WTC11 (cell line): ENCODE measurements at regions not wholly inside any gene's neighbourhood (a gene's known extent, or its start where the extent isn't known, plus 50 kb on each side); places are given as distances from the start of the nearest gene placed in this dataset.

Source experiments
- ATAC-seq: fragments of 200-7000 bp; cut with Tn5 transposase; 2 replicates; pipeline ENCODE4 v1.10.0; 2021; ENCODE audit warnings: mild to moderate bottlenecking, moderate library complexity
- CTCF ChIA-PET: fragments of 300-600 bp; sonication (Branson Sonifier 250); formaldehyde crosslinking; loops from one replicate; lab custom pipeline; 2021; ENCODE audit warnings: antibody characterized with exemption; lab: Charles Lee
- POLR2A ChIA-PET: fragments of 350-600 bp; sonication (Branson Sonifier 250); formaldehyde crosslinking; loops from one replicate; lab custom pipeline; 2021; ENCODE audit warnings: antibody characterized with exemption; lab: Charles Lee
- DNase-seq: peaks from one replicate; pipeline ENCODE4 v3.0.0; 2021; ENCODE audit warnings: low spot score
- H3K27ac Mint-ChIP-seq: 2 replicates; pipeline ENCODE4 v1.8.0; 2021; ENCODE audit warnings: mixed read lengths
- H3K27me3 Mint-ChIP-seq: 2 replicates; pipeline ENCODE4 v1.8.0; 2021; ENCODE audit warnings: low read depth, mild to moderate bottlenecking, moderate library complexity, mixed read lengths
- H3K36me3 Mint-ChIP-seq: 2 replicates; pipeline ENCODE4 v1.8.0; 2021; ENCODE audit warnings: mixed read lengths
- H3K4me1 Mint-ChIP-seq: 2 replicates; pipeline ENCODE4 v1.8.0; 2022; ENCODE audit warnings: mixed read lengths
- H3K4me3 Mint-ChIP-seq: 2 replicates; pipeline ENCODE4 v1.8.0; 2021; ENCODE audit warnings: mild to moderate bottlenecking, moderate library complexity, mixed read lengths
- H3K9me3 Mint-ChIP-seq: 2 replicates; pipeline ENCODE4 v1.8.0; 2021; ENCODE audit warnings: mixed read lengths
- AR ChIP-seq: fragments of 250-450 bp; sonication (Bioruptor Pico); IDR thresholded peaks from 2 replicates; pipeline ENCODE4 v1.9.0; 2021; ENCODE audit warnings: mild to moderate bottlenecking
- ATF1 ChIP-seq: sonication (generic); formaldehyde crosslinking; IDR thresholded peaks from 2 replicates; pipeline ENCODE4 v1.8.1; 2023; ENCODE audit warnings: mild to moderate bottlenecking, moderate library complexity, missing genetic modification reagents
- ELF4 ChIP-seq: sonication (generic); formaldehyde crosslinking; IDR thresholded peaks from 2 replicates; pipeline ENCODE4 v1.8.1; 2022; ENCODE audit warnings: low read depth, mild to moderate bottlenecking, moderate library complexity, missing genetic modification reagents
- ETV6 ChIP-seq: sonication (generic); formaldehyde crosslinking; IDR thresholded peaks from 2 replicates; pipeline ENCODE4 v1.8.1; 2022; ENCODE audit warnings: mild to moderate bottlenecking, missing genetic modification reagents
- IRF2 ChIP-seq: sonication (generic); formaldehyde crosslinking; IDR thresholded peaks from 2 replicates; pipeline ENCODE4 v1.8.0; 2022; ENCODE audit warnings: low read depth, missing genetic modification reagents, borderline replicate concordance
- JAZF1 ChIP-seq: fragments of 250-450 bp; sonication (Bioruptor Pico); IDR thresholded peaks from 2 replicates; pipeline ENCODE4 v1.9.0; 2021; ENCODE audit warnings: moderate library complexity, mild to moderate bottlenecking, inconsistent platforms
- MXD4 ChIP-seq: fragments of 250-450 bp; sonication (Bioruptor Pico); IDR thresholded peaks from 2 replicates; pipeline ENCODE4 v1.8.0; 2021; ENCODE audit warnings: mild to moderate bottlenecking, moderate library complexity, borderline replicate concordance
- MYBL2 ChIP-seq: sonication (generic); formaldehyde crosslinking; IDR thresholded peaks from 2 replicates; pipeline ENCODE4 v1.8.1; 2023; ENCODE audit warnings: mild to moderate bottlenecking, moderate library complexity, missing genetic modification reagents
- NR2C2 ChIP-seq: sonication (generic); formaldehyde crosslinking; IDR thresholded peaks from 2 replicates; pipeline ENCODE4 v1.8.0; 2022; ENCODE audit warnings: mild to moderate bottlenecking, missing genetic modification reagents
- PREB ChIP-seq: sonication (generic); formaldehyde crosslinking; IDR thresholded peaks from 2 replicates; pipeline ENCODE4 v1.8.1; 2022; ENCODE audit warnings: mild to moderate bottlenecking, missing genetic modification reagents, moderate library complexity, borderline replicate concordance
- RELA ChIP-seq: sonication (generic); formaldehyde crosslinking; IDR thresholded peaks from 2 replicates; pipeline ENCODE4 v1.8.1; 2022; ENCODE audit warnings: missing genetic modification reagents, mild to moderate bottlenecking, borderline replicate concordance
- RORB ChIP-seq: fragments of 250-450 bp; sonication (Bioruptor Pico); IDR thresholded peaks from 2 replicates; pipeline ENCODE4 v1.9.0; 2021; ENCODE audit warnings: mild to moderate bottlenecking
- SOX15 ChIP-seq: fragments of 250-450 bp; sonication (Bioruptor Pico); IDR thresholded peaks from 2 replicates; pipeline ENCODE4 v1.9.0; 2021; ENCODE audit warnings: mild to moderate bottlenecking
- TCF7 ChIP-seq: sonication (generic); formaldehyde crosslinking; IDR thresholded peaks from 2 replicates; pipeline ENCODE4 v1.8.0; 2022; ENCODE audit warnings: mild to moderate bottlenecking, low read depth, missing genetic modification reagents, moderate library complexity
- TEAD1 ChIP-seq: sonication (generic); formaldehyde crosslinking; IDR thresholded peaks from 2 replicates; pipeline ENCODE4 v1.8.0; 2022; ENCODE audit warnings: mild to moderate bottlenecking, missing genetic modification reagents
- TEAD4 ChIP-seq: sonication (generic); formaldehyde crosslinking; IDR thresholded peaks from 2 replicates; pipeline ENCODE4 v1.8.0; 2022; ENCODE audit warnings: mild to moderate bottlenecking, missing genetic modification reagents
- USF1 ChIP-seq: sonication (generic); formaldehyde crosslinking; IDR thresholded peaks from 2 replicates; pipeline ENCODE4 v1.8.0; 2022; ENCODE audit warnings: mild to moderate bottlenecking, missing genetic modification reagents
- ZNF263 ChIP-seq: sonication (generic); formaldehyde crosslinking; IDR thresholded peaks from 2 replicates; pipeline ENCODE4 v1.8.1; 2022; ENCODE audit warnings: low read depth, mild to moderate bottlenecking, moderate library complexity, missing genetic modification reagents
- ZNF396 ChIP-seq: fragments of 250-450 bp; sonication (Bioruptor Pico); IDR thresholded peaks from 2 replicates; pipeline ENCODE4 v1.8.0; 2021; ENCODE audit warnings: mild to moderate bottlenecking, moderate library complexity, borderline replicate concordance
- TF ChIP-seq, protein P1 (sequence below): sonication (generic); formaldehyde crosslinking; IDR thresholded peaks from 2 replicates; pipeline ENCODE4 v1.8.1; 2022; ENCODE audit warnings: mild to moderate bottlenecking, moderate library complexity, missing genetic modification reagents
- TF ChIP-seq, protein P2 (sequence below): sonication (generic); formaldehyde crosslinking; IDR thresholded peaks from 2 replicates; pipeline ENCODE4 v1.8.0; 2023; ENCODE audit warnings: mild to moderate bottlenecking, missing genetic modification reagents
- TF ChIP-seq, protein P3 (sequence below): sonication (generic); formaldehyde crosslinking; IDR thresholded peaks from 2 replicates; pipeline ENCODE4 v1.8.0; 2022; ENCODE audit warnings: mild to moderate bottlenecking, missing genetic modification reagents
- TF ChIP-seq, protein P4 (sequence below): sonication (generic); formaldehyde crosslinking; IDR thresholded peaks from 2 replicates; pipeline ENCODE4 v1.8.0; 2023; ENCODE audit warnings: missing genetic modification reagents, mild to moderate bottlenecking, borderline replicate concordance

- Mint-ChIP-seq H3K9me3 (no peaks in the 10 kb centered on the region), H3K27ac (no peak overlapping the region), H3K4me1 (peaks cover 36% of the 10 kb centered on the region), H3K4me3 (no peak overlapping the region), H3K36me3 (no peaks in the 10 kb centered on the region), H3K27me3 (peaks cover 7% of the 10 kb centered on the region)
- ChIA-PET CTCF (no interaction called here), POLR2A (no interaction called here)
- TF ChIP-seq TCF7 (CRISPR knock-in tag), result no peak
- TF ChIP-seq IRF2 (CRISPR knock-in tag), result no peak
- no peak for TF ChIP-seq RORB
- TF ChIP-seq USF1 (CRISPR knock-in tag), result no peak
- TF ChIP-seq TEAD1 (CRISPR knock-in tag), result no peak
- TF ChIP-seq ZNF263 (CRISPR knock-in tag), result no peak
- TF ChIP-seq ZNF396 (CRISPR knock-in tag), result no peak
- TF ChIP-seq, protein P1, sequence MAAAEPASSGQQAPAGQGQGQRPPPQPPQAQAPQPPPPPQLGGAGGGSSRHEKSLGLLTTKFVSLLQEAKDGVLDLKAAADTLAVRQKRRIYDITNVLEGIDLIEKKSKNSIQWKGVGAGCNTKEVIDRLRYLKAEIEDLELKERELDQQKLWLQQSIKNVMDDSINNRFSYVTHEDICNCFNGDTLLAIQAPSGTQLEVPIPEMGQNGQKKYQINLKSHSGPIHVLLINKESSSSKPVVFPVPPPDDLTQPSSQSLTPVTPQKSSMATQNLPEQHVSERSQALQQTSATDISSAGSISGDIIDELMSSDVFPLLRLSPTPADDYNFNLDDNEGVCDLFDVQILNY (CRISPR knock-in tag), result no peak
- TF ChIP-seq JAZF1, result no peak
- no peak for TF ChIP-seq TEAD4 (CRISPR knock-in tag)
- DNase-seq (no peak), ATAC-seq (no peak)
These were observed 351.9 kb upstream of the FAT1 start for GRCh38 chr4:187075514-187075913.

DNA sequence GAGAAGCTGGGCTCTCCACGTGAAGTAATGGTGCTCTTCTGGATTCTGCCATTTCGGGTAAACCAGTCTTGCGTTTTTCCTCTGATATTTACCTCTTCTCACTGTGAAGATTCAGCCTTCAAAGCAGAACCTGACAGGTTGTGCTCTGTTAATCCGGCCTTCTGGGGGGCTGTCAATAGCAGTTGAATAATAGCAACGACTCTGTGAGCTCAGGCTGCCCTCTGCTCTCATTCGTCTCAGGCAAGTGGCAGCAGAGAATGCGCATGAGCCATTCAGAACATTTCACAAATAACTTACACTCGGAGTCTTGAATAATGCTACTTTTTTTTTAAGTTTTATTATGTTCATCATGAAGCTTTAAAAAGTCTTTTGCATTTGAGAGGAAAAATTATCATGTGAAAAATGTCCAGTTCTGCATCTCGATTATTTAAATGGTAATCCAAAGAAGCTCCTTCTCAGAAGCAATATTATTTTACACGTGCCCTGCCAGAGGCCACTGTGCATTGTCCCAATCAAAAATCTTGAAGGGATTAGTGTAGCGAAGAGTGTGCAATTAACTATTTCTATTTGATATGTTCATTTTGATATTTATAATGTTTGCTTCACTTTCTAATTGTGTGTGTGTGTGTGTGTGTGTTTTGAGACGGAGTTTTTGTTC lies 354.2 kb upstream of the FAT1 start:
- no peak for DNase-seq
- ATAC-seq, result peak; percentile 75
- H3K36me3 Mint-ChIP-seq, result no peaks in the 10 kb centered on the region
- ChIA-PET POLR2A (no interaction called here), CTCF (interaction anchor here (0.9 kb wide), 1 partner anchor 129 kb away, joined by 3 read pairs; no protein-coding TSS in a partner anchor)
- H3K27me3 Mint-ChIP-seq, result no peaks in the 10 kb centered on the region
- no peaks in the 10 kb centered on the region for H3K9me3 Mint-ChIP-seq
- H3K4me1 Mint-ChIP-seq, result peaks cover 15% of the 10 kb centered on the region
- H3K4me3 Mint-ChIP-seq, result no peak overlapping the region
- peak overlapping the region; percentile 72; the same call in 1 of the 2 replicates for H3K27ac Mint-ChIP-seq
- TF ChIP-seq, protein P2, sequence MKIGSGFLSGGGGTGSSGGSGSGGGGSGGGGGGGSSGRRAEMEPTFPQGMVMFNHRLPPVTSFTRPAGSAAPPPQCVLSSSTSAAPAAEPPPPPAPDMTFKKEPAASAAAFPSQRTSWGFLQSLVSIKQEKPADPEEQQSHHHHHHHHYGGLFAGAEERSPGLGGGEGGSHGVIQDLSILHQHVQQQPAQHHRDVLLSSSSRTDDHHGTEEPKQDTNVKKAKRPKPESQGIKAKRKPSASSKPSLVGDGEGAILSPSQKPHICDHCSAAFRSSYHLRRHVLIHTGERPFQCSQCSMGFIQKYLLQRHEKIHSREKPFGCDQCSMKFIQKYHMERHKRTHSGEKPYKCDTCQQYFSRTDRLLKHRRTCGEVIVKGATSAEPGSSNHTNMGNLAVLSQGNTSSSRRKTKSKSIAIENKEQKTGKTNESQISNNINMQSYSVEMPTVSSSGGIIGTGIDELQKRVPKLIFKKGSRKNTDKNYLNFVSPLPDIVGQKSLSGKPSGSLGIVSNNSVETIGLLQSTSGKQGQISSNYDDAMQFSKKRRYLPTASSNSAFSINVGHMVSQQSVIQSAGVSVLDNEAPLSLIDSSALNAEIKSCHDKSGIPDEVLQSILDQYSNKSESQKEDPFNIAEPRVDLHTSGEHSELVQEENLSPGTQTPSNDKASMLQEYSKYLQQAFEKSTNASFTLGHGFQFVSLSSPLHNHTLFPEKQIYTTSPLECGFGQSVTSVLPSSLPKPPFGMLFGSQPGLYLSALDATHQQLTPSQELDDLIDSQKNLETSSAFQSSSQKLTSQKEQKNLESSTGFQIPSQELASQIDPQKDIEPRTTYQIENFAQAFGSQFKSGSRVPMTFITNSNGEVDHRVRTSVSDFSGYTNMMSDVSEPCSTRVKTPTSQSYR (CRISPR knock-in tag), result no peak
- TF ChIP-seq, protein P3, sequence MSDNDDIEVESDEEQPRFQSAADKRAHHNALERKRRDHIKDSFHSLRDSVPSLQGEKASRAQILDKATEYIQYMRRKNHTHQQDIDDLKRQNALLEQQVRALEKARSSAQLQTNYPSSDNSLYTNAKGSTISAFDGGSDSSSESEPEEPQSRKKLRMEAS (CRISPR knock-in tag), result no peak
- TF ChIP-seq ATF1 (CRISPR knock-in tag) (no peak), ELF4 (CRISPR knock-in tag) (no peak), SOX15 (CRISPR knock-in tag) (no peak), NR2C2 (no peak), ETV6 (CRISPR knock-in tag) (no peak), PREB (no peak), MYBL2 (no peak), RELA (no peak), MXD4 (CRISPR knock-in tag) (no peak), TCF7 (CRISPR knock-in tag) (no peak), AR (no peak)
- TF ChIP-seq, protein P4, sequence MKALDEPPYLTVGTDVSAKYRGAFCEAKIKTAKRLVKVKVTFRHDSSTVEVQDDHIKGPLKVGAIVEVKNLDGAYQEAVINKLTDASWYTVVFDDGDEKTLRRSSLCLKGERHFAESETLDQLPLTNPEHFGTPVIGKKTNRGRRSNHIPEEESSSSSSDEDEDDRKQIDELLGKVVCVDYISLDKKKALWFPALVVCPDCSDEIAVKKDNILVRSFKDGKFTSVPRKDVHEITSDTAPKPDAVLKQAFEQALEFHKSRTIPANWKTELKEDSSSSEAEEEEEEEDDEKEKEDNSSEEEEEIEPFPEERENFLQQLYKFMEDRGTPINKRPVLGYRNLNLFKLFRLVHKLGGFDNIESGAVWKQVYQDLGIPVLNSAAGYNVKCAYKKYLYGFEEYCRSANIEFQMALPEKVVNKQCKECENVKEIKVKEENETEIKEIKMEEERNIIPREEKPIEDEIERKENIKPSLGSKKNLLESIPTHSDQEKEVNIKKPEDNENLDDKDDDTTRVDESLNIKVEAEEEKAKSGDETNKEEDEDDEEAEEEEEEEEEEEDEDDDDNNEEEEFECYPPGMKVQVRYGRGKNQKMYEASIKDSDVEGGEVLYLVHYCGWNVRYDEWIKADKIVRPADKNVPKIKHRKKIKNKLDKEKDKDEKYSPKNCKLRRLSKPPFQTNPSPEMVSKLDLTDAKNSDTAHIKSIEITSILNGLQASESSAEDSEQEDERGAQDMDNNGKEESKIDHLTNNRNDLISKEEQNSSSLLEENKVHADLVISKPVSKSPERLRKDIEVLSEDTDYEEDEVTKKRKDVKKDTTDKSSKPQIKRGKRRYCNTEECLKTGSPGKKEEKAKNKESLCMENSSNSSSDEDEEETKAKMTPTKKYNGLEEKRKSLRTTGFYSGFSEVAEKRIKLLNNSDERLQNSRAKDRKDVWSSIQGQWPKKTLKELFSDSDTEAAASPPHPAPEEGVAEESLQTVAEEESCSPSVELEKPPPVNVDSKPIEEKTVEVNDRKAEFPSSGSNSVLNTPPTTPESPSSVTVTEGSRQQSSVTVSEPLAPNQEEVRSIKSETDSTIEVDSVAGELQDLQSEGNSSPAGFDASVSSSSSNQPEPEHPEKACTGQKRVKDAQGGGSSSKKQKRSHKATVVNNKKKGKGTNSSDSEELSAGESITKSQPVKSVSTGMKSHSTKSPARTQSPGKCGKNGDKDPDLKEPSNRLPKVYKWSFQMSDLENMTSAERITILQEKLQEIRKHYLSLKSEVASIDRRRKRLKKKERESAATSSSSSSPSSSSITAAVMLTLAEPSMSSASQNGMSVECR, result no peak
